ENCODE measurements at regions not wholly inside any gene's neighbourhood (a gene's known extent, or its start where the extent isn't known, plus 50 kb on each side); places are given as distances from the start of the nearest gene placed in this dataset.

- Histone ChIP-seq H3K4me3 (ENCODE audit: low read length) (no peak overlapping the region), H4K20me1 (ENCODE audit: insufficient read depth, low read length) (no peaks in the 10 kb centered on the region), H3K4me2 (ENCODE audit: low read length) (no peak overlapping the region), H3K36me3 (replicated peaks; ENCODE audit: low read depth, low read length) (no peaks in the 10 kb centered on the region), H3K9me3 (ENCODE audit: insufficient read depth, low read length) (no peaks in the 10 kb centered on the region), H3K4me1 (ENCODE audit: low read length) (peaks cover 19% of the 10 kb centered on the region), H3K79me2 (ENCODE audit: low read length) (no peaks in the 10 kb centered on the region), H3K27ac (ENCODE audit: low read length) (no peak overlapping the region), H3K9ac (ENCODE audit: low read length) (no peak overlapping the region), H2AFZ (ENCODE audit: low read depth, low read length) (no peak overlapping the region), H3K27me3 (ENCODE audit: low read depth, low read length) (peaks cover 10% of the 10 kb centered on the region; the same call in 1 of the 2 replicates)
- TF ChIP-seq, protein P1, sequence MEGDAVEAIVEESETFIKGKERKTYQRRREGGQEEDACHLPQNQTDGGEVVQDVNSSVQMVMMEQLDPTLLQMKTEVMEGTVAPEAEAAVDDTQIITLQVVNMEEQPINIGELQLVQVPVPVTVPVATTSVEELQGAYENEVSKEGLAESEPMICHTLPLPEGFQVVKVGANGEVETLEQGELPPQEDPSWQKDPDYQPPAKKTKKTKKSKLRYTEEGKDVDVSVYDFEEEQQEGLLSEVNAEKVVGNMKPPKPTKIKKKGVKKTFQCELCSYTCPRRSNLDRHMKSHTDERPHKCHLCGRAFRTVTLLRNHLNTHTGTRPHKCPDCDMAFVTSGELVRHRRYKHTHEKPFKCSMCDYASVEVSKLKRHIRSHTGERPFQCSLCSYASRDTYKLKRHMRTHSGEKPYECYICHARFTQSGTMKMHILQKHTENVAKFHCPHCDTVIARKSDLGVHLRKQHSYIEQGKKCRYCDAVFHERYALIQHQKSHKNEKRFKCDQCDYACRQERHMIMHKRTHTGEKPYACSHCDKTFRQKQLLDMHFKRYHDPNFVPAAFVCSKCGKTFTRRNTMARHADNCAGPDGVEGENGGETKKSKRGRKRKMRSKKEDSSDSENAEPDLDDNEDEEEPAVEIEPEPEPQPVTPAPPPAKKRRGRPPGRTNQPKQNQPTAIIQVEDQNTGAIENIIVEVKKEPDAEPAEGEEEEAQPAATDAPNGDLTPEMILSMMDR (IDR thresholded peaks at IDR 0.05; ENCODE audit: low read depth, low read length) = no peak
- no peak for TF ChIP-seq EZH2phosphoT487 (IDR thresholded peaks at IDR 0.05; ENCODE audit: low read depth)
Observed at GRCh38 chr11:116066777-116067176, 562.6 kb upstream of the CADM1 start.

DNA sequence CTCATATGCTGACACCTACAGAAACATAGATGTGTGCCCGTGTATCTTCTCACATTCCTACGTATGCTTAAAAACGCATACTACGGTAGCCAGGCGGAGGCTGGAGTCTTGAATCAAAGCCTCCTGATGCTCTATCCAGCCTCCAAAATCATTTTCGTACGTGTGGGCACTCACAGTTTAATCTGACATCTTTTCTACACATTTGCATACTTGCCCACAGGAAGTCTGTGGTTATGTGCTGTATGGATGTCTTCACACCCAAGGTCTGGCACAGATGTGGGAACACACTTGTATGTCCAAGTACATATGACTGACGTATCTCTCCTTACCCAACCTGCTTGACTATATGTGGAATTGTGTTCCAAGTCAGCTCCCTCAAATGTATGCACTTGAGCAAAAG lies 561.8 kb upstream of the CADM1 start:
- Histone ChIP-seq H3K36me3 (replicated peaks; ENCODE audit: low read depth, low read length) (no peaks in the 10 kb centered on the region), H3K4me1 (ENCODE audit: low read length) (peaks cover 22% of the 10 kb centered on the region), H3K9ac (ENCODE audit: low read length) (no peak overlapping the region), H2AFZ (ENCODE audit: low read depth, low read length) (no peak overlapping the region), H3K79me2 (ENCODE audit: low read length) (no peaks in the 10 kb centered on the region), H4K20me1 (ENCODE audit: insufficient read depth, low read length) (no peaks in the 10 kb centered on the region), H3K4me2 (ENCODE audit: low read length) (no peak overlapping the region), H3K27ac (ENCODE audit: low read length) (no peak overlapping the region), H3K9me3 (ENCODE audit: insufficient read depth, low read length) (no peaks in the 10 kb centered on the region), H3K27me3 (ENCODE audit: low read depth, low read length) (0 out of 2 replicates have a peak, but pooled peaks cover 5% of the 10 kb centered on the region), H3K4me3 (ENCODE audit: low read length) (no peak overlapping the region)
- TF ChIP-seq, protein P1 (IDR thresholded peaks at IDR 0.05; ENCODE audit: low read depth, low read length) = no peak
- no peak for TF ChIP-seq EZH2phosphoT487 (IDR thresholded peaks at IDR 0.05; ENCODE audit: low read depth)

DNA sequence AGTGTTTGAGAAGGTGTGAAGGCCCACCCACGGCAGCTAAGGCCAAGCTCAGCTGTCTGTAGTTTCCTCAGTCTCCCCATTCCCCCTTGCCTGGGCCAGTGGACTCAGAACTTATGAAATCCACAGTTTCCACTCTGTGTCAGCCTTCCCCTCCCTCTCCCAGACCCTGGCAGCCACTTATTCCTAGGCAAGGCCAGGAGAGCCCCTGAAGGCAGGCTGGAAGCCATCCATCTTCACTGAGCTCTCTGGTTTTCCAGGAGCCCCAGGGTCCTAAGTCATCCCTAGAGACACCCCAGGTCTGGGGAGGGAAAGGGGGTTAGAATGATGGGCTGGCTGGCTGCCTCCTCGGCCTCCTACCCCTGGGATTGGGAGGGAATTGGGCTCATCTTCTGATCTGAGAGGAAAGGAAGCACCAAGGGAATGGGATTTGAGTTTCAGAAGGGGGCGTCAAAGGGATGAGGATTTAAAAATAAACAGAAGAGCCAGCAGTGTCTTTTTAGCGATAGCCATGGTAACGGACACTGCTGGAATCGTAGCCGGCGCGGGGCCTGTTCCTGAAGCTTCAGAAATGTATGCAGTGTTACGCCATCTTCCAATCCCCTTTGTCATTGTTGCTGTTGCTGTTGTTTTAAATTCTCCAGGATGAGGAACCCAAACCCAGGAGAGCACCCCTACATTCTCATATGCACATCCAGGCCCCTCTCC lies 561.1 kb upstream of the CADM1 start:
- Histone ChIP-seq H3K4me2 (ENCODE audit: low read length) (no peak overlapping the region), H3K27me3 (ENCODE audit: low read depth, low read length) (0 out of 2 replicates have a peak, but pooled peaks cover 2% of the 10 kb centered on the region), H4K20me1 (ENCODE audit: insufficient read depth, low read length) (no peaks in the 10 kb centered on the region), H3K9me3 (ENCODE audit: insufficient read depth, low read length) (no peaks in the 10 kb centered on the region), H3K79me2 (ENCODE audit: low read length) (no peaks in the 10 kb centered on the region), H3K27ac (ENCODE audit: low read length) (no peak overlapping the region), H2AFZ (ENCODE audit: low read depth, low read length) (no peak overlapping the region), H3K9ac (ENCODE audit: low read length) (no peak overlapping the region), H3K36me3 (replicated peaks; ENCODE audit: low read depth, low read length) (no peaks in the 10 kb centered on the region), H3K4me3 (ENCODE audit: low read length) (no peak overlapping the region), H3K4me1 (ENCODE audit: low read length) (peaks cover 22% of the 10 kb centered on the region)
- TF ChIP-seq, protein P1 (IDR thresholded peaks at IDR 0.05; ENCODE audit: low read depth, low read length) = no peak
- no peak for TF ChIP-seq EZH2phosphoT487 (IDR thresholded peaks at IDR 0.05; ENCODE audit: low read depth)

DNA sequence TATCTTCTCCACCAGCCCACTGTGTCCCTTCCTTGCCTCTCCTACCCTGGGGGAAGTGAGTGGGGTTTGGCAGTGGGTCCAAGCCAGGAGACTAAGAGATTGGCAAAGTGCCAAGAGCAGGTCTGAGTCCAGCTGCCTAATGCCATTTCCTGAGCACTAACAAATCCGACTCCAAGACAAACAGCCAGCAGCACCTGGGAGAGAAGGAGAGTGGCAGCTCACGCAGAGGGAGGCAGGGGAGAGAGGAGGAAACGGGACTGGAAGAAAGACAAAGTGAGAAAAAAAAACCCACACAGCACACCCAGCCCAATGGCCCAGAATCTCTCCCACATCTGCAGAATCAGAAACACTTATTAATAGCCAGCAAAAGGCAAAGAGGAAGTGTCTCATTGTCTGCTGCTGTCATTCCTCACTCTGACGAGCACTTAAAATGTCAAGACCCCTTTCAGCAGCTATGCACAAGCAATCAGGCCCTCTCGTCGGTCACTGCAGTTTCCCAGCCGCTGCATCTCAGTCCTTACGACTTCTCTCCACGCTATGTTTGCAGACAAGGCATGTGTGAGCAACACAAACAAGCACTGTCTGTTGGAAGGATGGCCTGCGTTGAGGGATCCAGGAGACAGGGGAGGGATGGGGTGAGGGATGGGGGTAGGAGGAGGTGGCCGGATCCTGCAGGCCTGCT lies 558.4 kb upstream of the CADM1 start:
- Histone ChIP-seq H3K36me3 (replicated peaks; ENCODE audit: low read depth, low read length) (no peaks in the 10 kb centered on the region), H3K9ac (ENCODE audit: low read length) (no peak overlapping the region), H3K4me3 (ENCODE audit: low read length) (no peak overlapping the region), H3K9me3 (ENCODE audit: insufficient read depth, low read length) (no peaks in the 10 kb centered on the region), H3K27me3 (ENCODE audit: low read depth, low read length) (no peaks in the 10 kb centered on the region), H3K79me2 (ENCODE audit: low read length) (no peaks in the 10 kb centered on the region), H3K4me1 (ENCODE audit: low read length) (peaks cover 22% of the 10 kb centered on the region), H2AFZ (ENCODE audit: low read depth, low read length) (no peak overlapping the region), H3K27ac (ENCODE audit: low read length) (no peak overlapping the region), H4K20me1 (ENCODE audit: insufficient read depth, low read length) (no peaks in the 10 kb centered on the region), H3K4me2 (ENCODE audit: low read length) (no peak overlapping the region)
- TF ChIP-seq, protein P1 (IDR thresholded peaks at IDR 0.05; ENCODE audit: low read depth, low read length) = no peak
- no peak for TF ChIP-seq EZH2phosphoT487 (IDR thresholded peaks at IDR 0.05; ENCODE audit: low read depth)

Data from OCI-LY3 (cell line).